ENCODE measurements at regions not wholly inside any gene's neighbourhood (a gene's known extent, or its start where the extent isn't known, plus 50 kb on each side); places are given as distances from the start of the nearest gene placed in this dataset.

DNA sequence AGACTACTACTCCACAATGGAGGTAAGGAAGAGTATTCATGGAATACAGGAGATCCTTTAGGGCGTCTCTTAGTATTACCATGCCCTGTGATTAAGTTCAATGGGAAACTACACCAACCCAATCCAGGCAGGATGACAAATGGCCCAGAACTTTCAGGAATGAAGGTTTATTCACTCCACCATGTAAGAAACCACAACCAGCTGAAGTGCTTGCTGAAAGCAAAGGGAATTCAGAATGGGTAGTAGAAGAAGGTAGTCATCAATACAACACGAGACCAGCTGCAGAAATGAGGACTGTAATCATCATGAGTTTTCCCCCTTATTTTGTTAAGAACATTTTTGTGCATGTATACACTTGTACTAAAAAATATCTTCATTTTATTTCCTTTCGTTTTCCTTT, 76.6 kb downstream of the GPR37 start:
- POLR2A ChIA-PET = no interaction called here
- Histone ChIP-seq H3K9me3 (no peaks in the 10 kb centered on the region), H3K4me2 (no peak overlapping the region), H3K9me2 (0 out of 2 replicates have a peak, but pooled peaks cover 4% of the 10 kb centered on the region), H3F3A (replicated peaks; ENCODE audit: insufficient read depth) (no peaks in the 10 kb centered on the region), H3K36me3 (replicated peaks in 1 of 2; ENCODE audit: control insufficient read depth in 1 of 2, insufficient read depth in 2 of 2, low read length in 1 of 2) (no peaks in the 10 kb centered on the region), H3K79me2 (ENCODE audit: insufficient read depth) (no peaks in the 10 kb centered on the region), H3K9ac (no peak overlapping the region), H3K4me3 (ENCODE audit: low read depth in 2 of 2, low read length in 1 of 2) (no peak overlapping the region), H4K20me1 (ENCODE audit: insufficient read depth) (no peaks in the 10 kb centered on the region), H2AFZ (ENCODE audit: low read depth) (no peak overlapping the region), H3K27ac (ENCODE audit: low read depth in 2 of 2, low read length in 1 of 2) (no peak overlapping the region), H3K4me1 (ENCODE audit: control insufficient read depth in 1 of 2, insufficient read depth in 2 of 2, low read depth in 1 of 2, low read length in 1 of 2) (no peaks in the 10 kb centered on the region), H3K27me3 (ENCODE audit: insufficient read depth) (no peaks in the 10 kb centered on the region)
- DNase-seq = no peak
- WGBS (ENCODE audit: low lambda C conversion rate) = 35% methylated on average over 3 of the region's 3 CpGs
- TF ChIP-seq TEAD4 (IDR thresholded peaks at IDR 0.05; ENCODE audit: borderline replicate concordance, insufficient read depth) = no peak
- TF ChIP-seq, protein P1, sequence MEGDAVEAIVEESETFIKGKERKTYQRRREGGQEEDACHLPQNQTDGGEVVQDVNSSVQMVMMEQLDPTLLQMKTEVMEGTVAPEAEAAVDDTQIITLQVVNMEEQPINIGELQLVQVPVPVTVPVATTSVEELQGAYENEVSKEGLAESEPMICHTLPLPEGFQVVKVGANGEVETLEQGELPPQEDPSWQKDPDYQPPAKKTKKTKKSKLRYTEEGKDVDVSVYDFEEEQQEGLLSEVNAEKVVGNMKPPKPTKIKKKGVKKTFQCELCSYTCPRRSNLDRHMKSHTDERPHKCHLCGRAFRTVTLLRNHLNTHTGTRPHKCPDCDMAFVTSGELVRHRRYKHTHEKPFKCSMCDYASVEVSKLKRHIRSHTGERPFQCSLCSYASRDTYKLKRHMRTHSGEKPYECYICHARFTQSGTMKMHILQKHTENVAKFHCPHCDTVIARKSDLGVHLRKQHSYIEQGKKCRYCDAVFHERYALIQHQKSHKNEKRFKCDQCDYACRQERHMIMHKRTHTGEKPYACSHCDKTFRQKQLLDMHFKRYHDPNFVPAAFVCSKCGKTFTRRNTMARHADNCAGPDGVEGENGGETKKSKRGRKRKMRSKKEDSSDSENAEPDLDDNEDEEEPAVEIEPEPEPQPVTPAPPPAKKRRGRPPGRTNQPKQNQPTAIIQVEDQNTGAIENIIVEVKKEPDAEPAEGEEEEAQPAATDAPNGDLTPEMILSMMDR (IDR thresholded peaks at IDR 0.05) = no peak
- TF ChIP-seq MXI1 (IDR thresholded peaks at IDR 0.05; ENCODE audit: low read depth, low read length) = no peak
- no peak for TF ChIP-seq ZBTB33 (IDR thresholded peaks at IDR 0.05; ENCODE audit: borderline replicate concordance, low read depth)
- TF ChIP-seq, protein P2, sequence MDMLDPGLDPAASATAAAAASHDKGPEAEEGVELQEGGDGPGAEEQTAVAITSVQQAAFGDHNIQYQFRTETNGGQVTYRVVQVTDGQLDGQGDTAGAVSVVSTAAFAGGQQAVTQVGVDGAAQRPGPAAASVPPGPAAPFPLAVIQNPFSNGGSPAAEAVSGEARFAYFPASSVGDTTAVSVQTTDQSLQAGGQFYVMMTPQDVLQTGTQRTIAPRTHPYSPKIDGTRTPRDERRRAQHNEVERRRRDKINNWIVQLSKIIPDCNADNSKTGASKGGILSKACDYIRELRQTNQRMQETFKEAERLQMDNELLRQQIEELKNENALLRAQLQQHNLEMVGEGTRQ (IDR thresholded peaks at IDR 0.05; ENCODE audit: borderline replicate concordance, low read depth, low read length) = no peak
- TF ChIP-seq, protein P3, sequence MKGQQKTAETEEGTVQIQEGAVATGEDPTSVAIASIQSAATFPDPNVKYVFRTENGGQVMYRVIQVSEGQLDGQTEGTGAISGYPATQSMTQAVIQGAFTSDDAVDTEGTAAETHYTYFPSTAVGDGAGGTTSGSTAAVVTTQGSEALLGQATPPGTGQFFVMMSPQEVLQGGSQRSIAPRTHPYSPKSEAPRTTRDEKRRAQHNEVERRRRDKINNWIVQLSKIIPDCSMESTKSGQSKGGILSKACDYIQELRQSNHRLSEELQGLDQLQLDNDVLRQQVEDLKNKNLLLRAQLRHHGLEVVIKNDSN (IDR thresholded peaks at IDR 0.05; ENCODE audit: borderline replicate concordance, low read depth) = no peak
- no peak for TF ChIP-seq POLR2AphosphoS5 (IDR thresholded peaks at IDR 0.05; ENCODE audit: low read depth, low read length)
- TF ChIP-seq EZH2phosphoT487 (IDR thresholded peaks at IDR 0.05; ENCODE audit: borderline replicate concordance, low read depth) = no peak
- no peak for TF ChIP-seq TCF12 (IDR thresholded peaks at IDR 0.05)
- CTCF ChIA-PET = no interaction called here

DNA sequence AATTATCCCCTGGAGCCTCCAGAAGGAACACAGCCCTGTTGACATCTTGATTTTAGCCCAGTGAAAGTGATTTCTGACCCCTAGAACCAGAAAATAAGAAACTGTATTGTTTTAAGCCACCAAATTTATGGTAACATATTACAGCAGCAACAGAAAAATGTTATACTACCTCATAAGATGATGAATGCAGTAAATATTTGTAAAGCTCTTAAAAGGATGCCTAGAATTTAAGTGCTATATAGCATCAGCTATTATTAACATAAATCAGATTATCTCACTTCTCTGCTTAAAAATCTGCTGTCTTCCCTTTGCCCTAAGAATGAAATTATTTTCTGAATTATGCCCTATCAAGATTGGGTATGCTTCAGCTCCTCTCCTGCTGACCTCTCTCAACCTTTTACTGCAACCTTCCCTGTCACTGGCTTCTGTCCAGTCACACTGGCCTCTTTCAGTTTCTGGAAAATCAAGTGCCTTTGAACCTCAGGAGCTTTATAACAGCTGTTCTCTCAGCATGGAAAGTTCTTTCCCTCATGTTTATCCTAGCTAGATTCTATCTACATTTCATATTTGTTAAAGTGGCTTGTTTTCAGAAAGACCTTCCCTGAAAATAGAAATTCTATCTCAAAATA, 78.9 kb downstream of the GPR37 start:
- CTCF ChIA-PET = interaction anchor here (1.2 kb wide), 1 partner anchor 11 kb away, joined by 4 read pairs; no protein-coding TSS in a partner anchor
- no peaks in the 10 kb centered on the region for H3K79me2 ChIP-seq (ENCODE audit: insufficient read depth)
- POLR2A ChIA-PET = no interaction called here
- no peak overlapping the region for H3K9ac ChIP-seq
- H3K4me3 ChIP-seq (ENCODE audit: low read depth in 2 of 2, low read length in 1 of 2) = no peak overlapping the region
- H2AFZ ChIP-seq (ENCODE audit: low read depth) = no peak overlapping the region
- TF ChIP-seq RAD21 (IDR thresholded peaks at IDR 0.05; ENCODE audit: low read length) = no peak
- no peak for TF ChIP-seq JUND (IDR thresholded peaks at IDR 0.05)
- TF ChIP-seq RCOR1 (IDR thresholded peaks at IDR 0.05; ENCODE audit: low read length) = no peak
- TF ChIP-seq TAF1 (IDR thresholded peaks at IDR 0.05; ENCODE audit: borderline replicate concordance, low read depth, low read length) = no peak
- TF ChIP-seq PBX3 (IDR thresholded peaks at IDR 0.05) = no peak
- H3K9me3 ChIP-seq = no peaks in the 10 kb centered on the region
- H3K4me1 ChIP-seq (ENCODE audit: control insufficient read depth in 1 of 2, insufficient read depth in 2 of 2, low read depth in 1 of 2, low read length in 1 of 2) = no peaks in the 10 kb centered on the region
- no peak overlapping the region for H3K27ac ChIP-seq (ENCODE audit: low read depth in 2 of 2, low read length in 1 of 2)
- no peak for DNase-seq
- H3K36me3 ChIP-seq (replicated peaks in 1 of 2; ENCODE audit: control insufficient read depth in 1 of 2, insufficient read depth in 2 of 2, low read length in 1 of 2) = no peaks in the 10 kb centered on the region
- no peaks in the 10 kb centered on the region for H3K27me3 ChIP-seq (ENCODE audit: insufficient read depth)
- H3K9me2 ChIP-seq = 0 out of 2 replicates have a peak, but pooled peaks cover 4% of the 10 kb centered on the region
- no peak overlapping the region for H3K4me2 ChIP-seq
- H3F3A ChIP-seq (replicated peaks; ENCODE audit: insufficient read depth) = no peaks in the 10 kb centered on the region
- H4K20me1 ChIP-seq (ENCODE audit: insufficient read depth) = no peaks in the 10 kb centered on the region

All from SK-N-SH (cell line).